Cardiac muscle cell (in vitro differentiated cells and primary cell): ENCODE measurements at regions not wholly inside any gene's neighbourhood (a gene's known extent, or its start where the extent isn't known, plus 50 kb on each side); places are given as distances from the start of the nearest gene placed in this dataset.
A peak's percentile ranks its signal among the peaks of the same experiment; 100 is the strongest.

Source experiments
- DNase-seq, 2 donors: peaks; one replicate each; pipeline versions ENCODE4 v3.0.0 to v3.0.0-alpha.2; 2010 to 2017; ENCODE audit warnings: low read depth in 1 of 2, low spot score in 1 of 2
- H3K27ac ChIP-seq: fragments of 200-600 bp; sonication (generic); 2 replicates; pipeline ENCODE4 v1.5.1; 2016
- H3K27me3 ChIP-seq: fragments of 200-600 bp; sonication (generic); 2 replicates; pipeline ENCODE4 v1.6.0; 2016; ENCODE audit warnings: control low read depth
- H3K36me3 ChIP-seq: fragments of 200-600 bp; sonication (generic); 2 replicates; pipeline ENCODE4 v1.5.1; 2016; ENCODE audit warnings: control low read depth
- H3K4me1 ChIP-seq: fragments of 200-600 bp; sonication (generic); 2 replicates; pipeline ENCODE4 v1.8.1; 2017; ENCODE audit warnings: low read depth, mild to moderate bottlenecking, mixed run types
- H3K4me3 ChIP-seq: fragments of 200-600 bp; sonication (generic); 2 replicates; pipeline ENCODE4 v1.5.1; 2016; ENCODE audit warnings: mild to moderate bottlenecking
- H3K9me3 ChIP-seq: fragments of 200-600 bp; sonication (generic); 2 replicates; pipeline ENCODE4 v1.5.1; 2017; ENCODE audit warnings: low read depth, mild to moderate bottlenecking, control low read depth
- TF ChIP-seq, protein P1 (sequence below): IDR thresholded peaks from 2 replicates; pipeline ENCODE4 v1.5.1; 2012; ENCODE audit warnings: low read depth, mild to moderate bottlenecking, low read length

DNA sequence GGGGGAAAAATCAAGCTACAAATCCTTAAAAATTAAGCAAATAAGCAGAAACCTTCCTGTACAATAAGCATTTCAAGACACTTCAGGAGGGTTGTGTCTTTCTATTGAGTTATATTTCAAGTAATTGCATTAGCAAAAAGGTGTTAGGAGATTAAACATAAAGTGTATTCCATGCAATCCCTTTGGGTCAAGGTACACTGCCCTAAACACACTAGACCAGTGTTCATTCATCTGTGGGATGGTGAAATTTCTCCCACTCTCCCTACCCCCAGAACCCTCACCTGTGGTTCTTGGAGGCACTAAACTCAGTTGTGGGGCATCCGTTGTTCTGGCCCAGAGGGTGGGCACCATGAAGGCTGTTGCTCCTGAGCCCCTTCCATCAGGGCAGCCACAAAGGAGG, 205.1 kb upstream of the SGK1 start:
- no peaks in the 10 kb centered on the region for H3K27me3 ChIP-seq
- no peak for DNase-seq
- no peak overlapping the region for H3K4me3 ChIP-seq
- peaks cover 25% of the 10 kb centered on the region for H3K4me1 ChIP-seq
- TF ChIP-seq, protein P1, sequence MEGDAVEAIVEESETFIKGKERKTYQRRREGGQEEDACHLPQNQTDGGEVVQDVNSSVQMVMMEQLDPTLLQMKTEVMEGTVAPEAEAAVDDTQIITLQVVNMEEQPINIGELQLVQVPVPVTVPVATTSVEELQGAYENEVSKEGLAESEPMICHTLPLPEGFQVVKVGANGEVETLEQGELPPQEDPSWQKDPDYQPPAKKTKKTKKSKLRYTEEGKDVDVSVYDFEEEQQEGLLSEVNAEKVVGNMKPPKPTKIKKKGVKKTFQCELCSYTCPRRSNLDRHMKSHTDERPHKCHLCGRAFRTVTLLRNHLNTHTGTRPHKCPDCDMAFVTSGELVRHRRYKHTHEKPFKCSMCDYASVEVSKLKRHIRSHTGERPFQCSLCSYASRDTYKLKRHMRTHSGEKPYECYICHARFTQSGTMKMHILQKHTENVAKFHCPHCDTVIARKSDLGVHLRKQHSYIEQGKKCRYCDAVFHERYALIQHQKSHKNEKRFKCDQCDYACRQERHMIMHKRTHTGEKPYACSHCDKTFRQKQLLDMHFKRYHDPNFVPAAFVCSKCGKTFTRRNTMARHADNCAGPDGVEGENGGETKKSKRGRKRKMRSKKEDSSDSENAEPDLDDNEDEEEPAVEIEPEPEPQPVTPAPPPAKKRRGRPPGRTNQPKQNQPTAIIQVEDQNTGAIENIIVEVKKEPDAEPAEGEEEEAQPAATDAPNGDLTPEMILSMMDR, result no peak
- no peaks in the 10 kb centered on the region for H3K36me3 ChIP-seq
- H3K27ac ChIP-seq, result no peak overlapping the region
- H3K9me3 ChIP-seq, result no peaks in the 10 kb centered on the region

DNA sequence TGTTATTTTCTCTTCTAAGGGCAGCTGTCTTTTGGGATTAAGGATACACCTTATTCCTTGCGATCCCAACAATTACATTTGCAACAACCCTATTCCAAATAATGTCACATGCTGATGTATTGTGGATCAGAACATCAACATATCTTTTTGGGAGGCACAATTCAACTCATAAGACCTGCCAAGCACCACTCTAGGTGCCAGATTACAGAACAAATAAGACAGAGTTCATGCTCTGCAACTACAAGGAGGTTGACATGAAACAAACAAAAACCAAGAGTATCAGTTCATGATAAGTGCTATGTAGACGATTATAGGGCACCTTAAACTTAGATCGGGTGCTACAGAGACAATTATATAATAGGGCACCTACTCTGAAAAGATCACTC, 203.2 kb upstream of the SGK1 start:
- DNase-seq, result no peak
- H3K4me3 ChIP-seq, result no peak overlapping the region
- no peak overlapping the region for H3K27ac ChIP-seq
- H3K36me3 ChIP-seq, result no peaks in the 10 kb centered on the region
- peaks cover 24% of the 10 kb centered on the region for H3K4me1 ChIP-seq
- H3K9me3 ChIP-seq, result no peaks in the 10 kb centered on the region
- H3K27me3 ChIP-seq, result no peaks in the 10 kb centered on the region
- TF ChIP-seq, protein P1, result no peak

- Histone ChIP-seq H3K27me3 (no peaks in the 10 kb centered on the region), H3K36me3 (no peaks in the 10 kb centered on the region), H3K4me1 (peaks cover 17% of the 10 kb centered on the region), H3K9me3 (no peaks in the 10 kb centered on the region), H3K4me3 (no peak overlapping the region), H3K27ac (no peak overlapping the region)
- peak in 1 of 2 donors; percentile 63 for DNase-seq
- TF ChIP-seq, protein P1, result no peak
These were observed 202.5 kb upstream of the SGK1 start for GRCh38 chr6:134520181-134521115.

- Histone ChIP-seq H3K4me3 (no peak overlapping the region), H3K27ac (no peak overlapping the region), H3K4me1 (peaks cover 12% of the 10 kb centered on the region), H3K9me3 (no peaks in the 10 kb centered on the region), H3K27me3 (no peaks in the 10 kb centered on the region), H3K36me3 (no peaks in the 10 kb centered on the region)
- TF ChIP-seq, protein P1, result no peak
- peak in 1 of 2 donors; percentile 75 for DNase-seq
These were observed 201.6 kb upstream of the SGK1 start for GRCh38 chr6:134519465-134519864.

GRCh38 chr6:134517868-134518267, 200.0 kb upstream of the SGK1 start:
- H3K4me1 ChIP-seq, result peaks cover 12% of the 10 kb centered on the region
- no peak overlapping the region for H3K27ac ChIP-seq
- H3K36me3 ChIP-seq, result no peaks in the 10 kb centered on the region
- DNase-seq, result peak in 1 of 2 donors; percentile 35
- H3K4me3 ChIP-seq, result no peak overlapping the region
- no peaks in the 10 kb centered on the region for H3K9me3 ChIP-seq
- no peaks in the 10 kb centered on the region for H3K27me3 ChIP-seq
- TF ChIP-seq, protein P1, result no peak
